ENCODE measurements at regions not wholly inside any gene's neighbourhood (a gene's known extent, or its start where the extent isn't known, plus 50 kb on each side); places are given as distances from the start of the nearest gene placed in this dataset.

DNA sequence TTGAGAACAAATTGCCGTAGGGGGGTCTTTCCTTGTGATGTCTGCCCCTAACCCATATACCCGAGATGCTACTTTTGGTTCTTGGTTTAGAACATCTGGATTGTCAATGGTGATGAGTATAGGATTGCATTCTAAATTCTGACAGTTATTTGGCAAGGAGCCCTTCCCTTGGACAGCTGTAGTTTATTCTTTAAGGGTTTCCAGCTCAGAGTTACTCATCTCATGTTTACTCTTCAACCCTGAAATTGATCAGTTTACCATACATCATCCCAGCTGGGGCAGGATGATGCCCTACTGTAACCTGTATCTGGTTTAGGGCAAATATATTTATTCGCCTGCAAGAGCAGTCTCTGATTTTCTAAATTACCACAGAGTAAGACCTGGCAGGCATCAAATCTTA, 85.7 kb upstream of the XCR1 start:
- FAIRE-seq (no peak), ATAC-seq (no peak), DNase-seq (ENCODE audit: low spot score) (no peak)
- Histone ChIP-seq H2AFZ (ENCODE audit: low read length) (no peak overlapping the region), H3K27me3 (ENCODE audit: control insufficient read depth in 1 of 2, insufficient read depth in 2 of 2, low read length in 2 of 2) (no peaks in the 10 kb centered on the region), H3K4me2 (ENCODE audit: low read depth, low read length) (no peak overlapping the region), H3K4me1 (ENCODE audit: insufficient read depth, low read length) (peaks cover 11% of the 10 kb centered on the region), H4K20me1 (ENCODE audit: insufficient read depth, low read length) (no peaks in the 10 kb centered on the region), H3K27ac (ENCODE audit: extremely low read length, insufficient read depth, low read length) (no peak overlapping the region), H3K79me2 (ENCODE audit: insufficient read depth, low read length) (no peaks in the 10 kb centered on the region), H3K4me3 (replicated peaks in 1 of 3; ENCODE audit: insufficient read depth in 1 of 3, low read depth in 2 of 3, low read length in 3 of 3) (no peak overlapping the region), H3K9me3 (ENCODE audit: low read length) (no peaks in the 10 kb centered on the region), H3K36me3 (replicated peaks in 1 of 2; ENCODE audit: control insufficient read depth in 1 of 2, insufficient read depth in 2 of 2, low read length in 2 of 2) (no peaks in the 10 kb centered on the region), H3K9ac (ENCODE audit: insufficient read depth, low read depth, low read length) (no peak overlapping the region)
- 69% methylated on average over 3 of the region's 3 CpGs for WGBS (ENCODE audit: low lambda C conversion rate)
- no TSS peak for BruUV-seq (replicated peaks)
- intact Hi-C loops (cut with micrococcal nuclease; ENCODE audit: unreplicated experiment) = no loop called here
- in situ Hi-C loops (cut with HindIII; ENCODE audit: extremely low pct_ligation_motif_present, low pct_unique_long_range_greater_than_20kb) = no loop called here
- ChIA-PET CTCF (ENCODE audit: low intra/inter-chr PET ratio, low total read pairs) (no interaction called here), POLR2A (no interaction called here)
- TF ChIP-seq RXRA (CRISPR knock-in tag; IDR thresholded peaks at IDR 0.05) = no peak
- TF ChIP-seq SAP130 (CRISPR knock-in tag; IDR thresholded peaks at IDR 0.05; ENCODE audit: low read depth) = no peak
- no peak for TF ChIP-seq ZFY (CRISPR knock-in tag; IDR thresholded peaks at IDR 0.05)
- TF ChIP-seq HNRNPH1 (optimal IDR thresholded peaks at IDR 0.05; ENCODE audit: low read depth, low read length) = no peak
- TF ChIP-seq, protein P1, sequence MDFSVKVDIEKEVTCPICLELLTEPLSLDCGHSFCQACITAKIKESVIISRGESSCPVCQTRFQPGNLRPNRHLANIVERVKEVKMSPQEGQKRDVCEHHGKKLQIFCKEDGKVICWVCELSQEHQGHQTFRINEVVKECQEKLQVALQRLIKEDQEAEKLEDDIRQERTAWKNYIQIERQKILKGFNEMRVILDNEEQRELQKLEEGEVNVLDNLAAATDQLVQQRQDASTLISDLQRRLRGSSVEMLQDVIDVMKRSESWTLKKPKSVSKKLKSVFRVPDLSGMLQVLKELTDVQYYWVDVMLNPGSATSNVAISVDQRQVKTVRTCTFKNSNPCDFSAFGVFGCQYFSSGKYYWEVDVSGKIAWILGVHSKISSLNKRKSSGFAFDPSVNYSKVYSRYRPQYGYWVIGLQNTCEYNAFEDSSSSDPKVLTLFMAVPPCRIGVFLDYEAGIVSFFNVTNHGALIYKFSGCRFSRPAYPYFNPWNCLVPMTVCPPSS (IDR thresholded peaks at IDR 0.05) = no peak
- no peak for TF ChIP-seq TGIF2 (CRISPR knock-in tag; IDR thresholded peaks at IDR 0.05)
- no peak for TF ChIP-seq ZNF713 (CRISPR knock-in tag; IDR thresholded peaks at IDR 0.05)
- TF ChIP-seq FOXO1 (CRISPR knock-in tag; IDR thresholded peaks at IDR 0.05) = no peak
- TF ChIP-seq RFX3 (CRISPR knock-in tag; IDR thresholded peaks at IDR 0.05) = no peak

DNA sequence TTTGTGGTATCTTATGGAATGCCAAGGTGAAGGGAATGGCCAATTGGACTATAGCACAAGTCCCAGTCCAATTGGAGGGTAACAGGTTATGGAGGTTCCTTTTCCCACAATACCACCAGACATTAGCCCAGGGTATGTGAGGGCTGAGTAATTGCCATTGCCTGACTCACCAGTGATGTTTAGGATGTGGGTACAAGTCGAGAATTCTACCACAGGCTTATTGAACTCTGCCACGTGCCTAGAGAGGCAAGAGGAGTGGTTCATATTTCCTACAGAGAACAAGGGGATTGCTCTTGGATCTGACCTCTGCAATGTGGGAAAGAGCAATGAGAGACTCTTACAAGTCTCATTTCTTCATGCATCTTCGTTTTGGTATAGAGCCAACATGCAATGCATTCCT, 85.0 kb upstream of the XCR1 start:
- H4K20me1 ChIP-seq (ENCODE audit: insufficient read depth, low read length) = no peaks in the 10 kb centered on the region
- TF ChIP-seq SALL2 (CRISPR knock-in tag; IDR thresholded peaks at IDR 0.05) (no peak), MXD4 (CRISPR knock-in tag; IDR thresholded peaks at IDR 0.05) (no peak), ZNF577 (CRISPR knock-in tag; IDR thresholded peaks at IDR 0.05; ENCODE audit: borderline replicate concordance, low read depth) (no peak), NFYC (CRISPR knock-in tag; IDR thresholded peaks at IDR 0.05) (no peak), HNRNPH1 (optimal IDR thresholded peaks at IDR 0.05; ENCODE audit: low read depth, low read length) (no peak)
- TF ChIP-seq, protein P2, sequence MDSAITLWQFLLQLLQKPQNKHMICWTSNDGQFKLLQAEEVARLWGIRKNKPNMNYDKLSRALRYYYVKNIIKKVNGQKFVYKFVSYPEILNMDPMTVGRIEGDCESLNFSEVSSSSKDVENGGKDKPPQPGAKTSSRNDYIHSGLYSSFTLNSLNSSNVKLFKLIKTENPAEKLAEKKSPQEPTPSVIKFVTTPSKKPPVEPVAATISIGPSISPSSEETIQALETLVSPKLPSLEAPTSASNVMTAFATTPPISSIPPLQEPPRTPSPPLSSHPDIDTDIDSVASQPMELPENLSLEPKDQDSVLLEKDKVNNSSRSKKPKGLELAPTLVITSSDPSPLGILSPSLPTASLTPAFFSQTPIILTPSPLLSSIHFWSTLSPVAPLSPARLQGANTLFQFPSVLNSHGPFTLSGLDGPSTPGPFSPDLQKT (CRISPR knock-in tag; IDR thresholded peaks at IDR 0.05; ENCODE audit: borderline replicate concordance) = no peak
- TF ChIP-seq, protein P3, sequence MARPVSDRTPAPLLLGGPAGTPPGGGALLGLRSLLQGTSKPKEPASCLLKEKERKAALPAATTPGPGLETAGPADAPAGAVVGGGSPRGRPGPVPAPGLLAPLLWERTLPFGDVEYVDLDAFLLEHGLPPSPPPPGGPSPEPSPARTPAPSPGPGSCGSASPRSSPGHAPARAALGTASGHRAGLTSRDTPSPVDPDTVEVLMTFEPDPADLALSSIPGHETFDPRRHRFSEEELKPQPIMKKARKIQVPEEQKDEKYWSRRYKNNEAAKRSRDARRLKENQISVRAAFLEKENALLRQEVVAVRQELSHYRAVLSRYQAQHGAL (CRISPR knock-in tag; IDR thresholded peaks at IDR 0.05; ENCODE audit: not compliant biosample characterization) = no peak
- TF ChIP-seq, protein P4, sequence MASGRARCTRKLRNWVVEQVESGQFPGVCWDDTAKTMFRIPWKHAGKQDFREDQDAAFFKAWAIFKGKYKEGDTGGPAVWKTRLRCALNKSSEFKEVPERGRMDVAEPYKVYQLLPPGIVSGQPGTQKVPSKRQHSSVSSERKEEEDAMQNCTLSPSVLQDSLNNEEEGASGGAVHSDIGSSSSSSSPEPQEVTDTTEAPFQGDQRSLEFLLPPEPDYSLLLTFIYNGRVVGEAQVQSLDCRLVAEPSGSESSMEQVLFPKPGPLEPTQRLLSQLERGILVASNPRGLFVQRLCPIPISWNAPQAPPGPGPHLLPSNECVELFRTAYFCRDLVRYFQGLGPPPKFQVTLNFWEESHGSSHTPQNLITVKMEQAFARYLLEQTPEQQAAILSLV (CRISPR knock-in tag; IDR thresholded peaks at IDR 0.05; ENCODE audit: borderline replicate concordance) = no peak
- H3K9ac ChIP-seq (ENCODE audit: insufficient read depth, low read depth, low read length) = no peak overlapping the region
- H3K9me3 ChIP-seq (ENCODE audit: low read length) = no peaks in the 10 kb centered on the region
- WGBS (ENCODE audit: low lambda C conversion rate) = 37% methylated on average over 3 of the region's 3 CpGs
- POLR2A ChIA-PET = no interaction called here
- H2AFZ ChIP-seq (ENCODE audit: low read length) = no peak overlapping the region
- DNase-seq (ENCODE audit: low spot score) = no peak
- no peaks in the 10 kb centered on the region for H3K27me3 ChIP-seq (ENCODE audit: control insufficient read depth in 1 of 2, insufficient read depth in 2 of 2, low read length in 2 of 2)
- in situ Hi-C loops (cut with HindIII; ENCODE audit: extremely low pct_ligation_motif_present, low pct_unique_long_range_greater_than_20kb) (no loop called here), intact Hi-C loops (cut with micrococcal nuclease; ENCODE audit: unreplicated experiment) (no loop called here)
- FAIRE-seq = no peak
- BruUV-seq (replicated peaks) = no TSS peak
- no peak overlapping the region for H3K4me2 ChIP-seq (ENCODE audit: low read depth, low read length)
- H3K36me3 ChIP-seq (replicated peaks in 1 of 2; ENCODE audit: control insufficient read depth in 1 of 2, insufficient read depth in 2 of 2, low read length in 2 of 2) = no peaks in the 10 kb centered on the region
- no peak overlapping the region for H3K4me3 ChIP-seq (replicated peaks in 1 of 3; ENCODE audit: insufficient read depth in 1 of 3, low read depth in 2 of 3, low read length in 3 of 3)
- ATAC-seq = no peak
- CTCF ChIA-PET (ENCODE audit: low intra/inter-chr PET ratio, low total read pairs) = no interaction called here
- no peaks in the 10 kb centered on the region for H3K79me2 ChIP-seq (ENCODE audit: insufficient read depth, low read length)
- peaks cover 11% of the 10 kb centered on the region for H3K4me1 ChIP-seq (ENCODE audit: insufficient read depth, low read length)
- H3K27ac ChIP-seq (ENCODE audit: extremely low read length, insufficient read depth, low read length) = no peak overlapping the region

Measured in HepG2 (cell line).